T follicular helper cell (primary cell): ENCODE measurements at regions not wholly inside any gene's neighbourhood (a gene's known extent, or its start where the extent isn't known, plus 50 kb on each side); places are given as distances from the start of the nearest gene placed in this dataset.
"Not testable (repeated sequence)": the region's sequence is repeated elsewhere in the genome, so short reads cannot be mapped to it uniquely, and the experiment has no call there.

Experiments
- DNase-seq: peaks from one replicate; pipeline ENCODE4 v3.0.0-alpha.2; 2020; ENCODE audit warnings: low read depth

- DNase-seq, result not testable (repeated sequence)
Observed at GRCh38 chr19:27707026-27707425, 1505.9 kb downstream of the UQCRFS1 start.

GRCh38 chr19:27705896-27706295 is 1507.1 kb downstream of the UQCRFS1 start:
- DNase-seq, result no peak

- no peak for DNase-seq
Observed at GRCh38 chr19:27694361-27695055, 1518.4 kb downstream of the UQCRFS1 start.

- no peak for DNase-seq
Observed at GRCh38 chr19:27691991-27692390, 1521.0 kb downstream of the UQCRFS1 start.

- DNase-seq, result no peak
Observed at GRCh38 chr19:27689734-27690241, 1523.2 kb downstream of the UQCRFS1 start.

- DNase-seq, result no peak
Observed at GRCh38 chr19:27684293-27684692, 1528.7 kb downstream of the UQCRFS1 start.

- DNase-seq, result no peak
Observed at GRCh38 chr19:27681972-27682371, 1531.0 kb downstream of the UQCRFS1 start.

- no peak for DNase-seq
Observed at GRCh38 chr19:27679905-27680304, 1533.0 kb downstream of the UQCRFS1 start.

- no peak for DNase-seq
Observed at GRCh38 chr19:27679399-27679798, 1533.6 kb downstream of the UQCRFS1 start.

- no peak for DNase-seq
Observed at GRCh38 chr19:27676877-27677276, 1536.1 kb downstream of the UQCRFS1 start.

GRCh38 chr19:27676334-27676733 is 1536.6 kb downstream of the UQCRFS1 start:
- no peak for DNase-seq

- DNase-seq, result no peak
Observed at GRCh38 chr19:27675771-27676170, 1537.2 kb downstream of the UQCRFS1 start.

- no peak for DNase-seq
Observed at GRCh38 chr19:27674701-27675100, 1538.2 kb downstream of the UQCRFS1 start.

GRCh38 chr19:27673986-27674385 is 1539.0 kb downstream of the UQCRFS1 start:
- no peak for DNase-seq

GRCh38 chr19:27672309-27673047 is 1540.5 kb downstream of the UQCRFS1 start:
- no peak for DNase-seq

- no peak for DNase-seq
Observed at GRCh38 chr19:27671876-27672275, 1541.1 kb downstream of the UQCRFS1 start.

- no peak for DNase-seq
Observed at GRCh38 chr19:27660428-27660827, 1552.5 kb downstream of the UQCRFS1 start.

GRCh38 chr19:27657271-27658051 is 1555.5 kb downstream of the UQCRFS1 start:
- DNase-seq, result no peak

- no peak for DNase-seq
Observed at GRCh38 chr19:27654266-27654990, 1558.5 kb downstream of the UQCRFS1 start.

- no peak for DNase-seq
Observed at GRCh38 chr19:27652796-27653195, 1560.2 kb downstream of the UQCRFS1 start.

GRCh38 chr19:27652281-27652680 is 1560.7 kb downstream of the UQCRFS1 start:
- DNase-seq, result no peak

GRCh38 chr19:27647423-27647822 is 1565.5 kb downstream of the UQCRFS1 start:
- no peak for DNase-seq
